Activated CD8-positive, alpha-beta T cell treated with anti-CD3 and anti-CD28 coated beads for 36 hours (primary cell): ENCODE measurements at regions not wholly inside any gene's neighbourhood (a gene's known extent, or its start where the extent isn't known, plus 50 kb on each side); places are given as distances from the start of the nearest gene placed in this dataset.
"Not testable (repeated sequence)": the region's sequence is repeated elsewhere in the genome, so short reads cannot be mapped to it uniquely, and the experiment has no call there.

Source experiments
- ATAC-seq: fragments of 200-7000 bp; cut with Tn5 transposase; one replicate; pipeline ENCODE4 v1.10.0; 2021; ENCODE audit warnings: mild to moderate bottlenecking, moderate library complexity
- CTCF ChIA-PET: fragments of 350-600 bp; sonication (Branson Sonifier 250); formaldehyde crosslinking; loops from one replicate; lab custom pipeline; 2021; ENCODE audit warnings: antibody characterized with exemption; lab: Charles Lee
- POLR2A ChIA-PET: fragments of 350-600 bp; sonication (Branson Sonifier 250); formaldehyde crosslinking; loops from one replicate; lab custom pipeline; 2021; ENCODE audit warnings: antibody characterized with exemption; lab: Charles Lee
- DNase-seq: peaks from one replicate; pipeline ENCODE4 v3.0.0-alpha.2; 2020
- H3K27ac Mint-ChIP-seq: one replicate; pipeline ENCODE4 v1.8.0; 2021; ENCODE audit warnings: mild to moderate bottlenecking, mixed read lengths
- H3K27me3 Mint-ChIP-seq: one replicate; pipeline ENCODE4 v1.8.0; 2021; ENCODE audit warnings: mixed read lengths
- H3K36me3 Mint-ChIP-seq: one replicate; pipeline ENCODE4 v1.8.0; 2021; ENCODE audit warnings: low read depth, mixed read lengths
- H3K4me1 Mint-ChIP-seq: one replicate; pipeline ENCODE4 v1.8.0; 2021; ENCODE audit warnings: low read depth, mixed read lengths
- H3K4me3 Mint-ChIP-seq: one replicate; pipeline ENCODE4 v1.8.0; 2021; ENCODE audit warnings: mild to moderate bottlenecking, moderate library complexity, mixed read lengths
- H3K9me3 Mint-ChIP-seq: one replicate; pipeline ENCODE4 v1.8.0; 2021; ENCODE audit warnings: mixed read lengths
- CTCF ChIP-seq: fragments of 200-600 bp; IDR thresholded peaks from one replicate; pipeline ENCODE4 v1.8.0; 2022; ENCODE audit warnings: antibody characterized with exemption, mild to moderate bottlenecking
- intact Hi-C: fragments of 100-400 bp; cut with micrococcal nuclease; formaldehyde crosslinking; loops from one replicate; pipeline ENCODE4 v1.10.0; 2022

DNA sequence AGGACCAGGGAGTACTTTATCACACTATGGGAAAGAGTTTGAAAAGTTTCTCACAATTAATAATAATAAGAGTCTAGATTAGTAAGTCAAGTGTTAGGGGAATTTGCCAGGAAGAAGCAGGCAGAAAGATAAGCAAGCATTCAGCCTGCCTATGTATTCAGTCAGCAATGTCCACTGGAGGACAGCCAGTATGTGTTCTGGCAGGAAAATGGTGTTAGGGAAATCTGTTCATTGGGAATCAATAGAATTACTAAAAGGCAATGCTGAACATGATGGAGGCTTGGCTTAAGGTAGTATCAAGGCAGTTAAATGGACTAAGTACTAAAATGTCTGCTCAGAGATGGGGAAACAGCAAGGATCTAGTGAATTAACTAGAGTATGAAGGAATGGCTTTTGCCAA lies 221.2 kb downstream of the PPP4R3C start:
- Mint-ChIP-seq H3K27ac (no peak overlapping the region), H3K36me3 (no peaks in the 10 kb centered on the region), H3K27me3 (no peaks in the 10 kb centered on the region), H3K4me3 (no peak overlapping the region), H3K9me3 (no peaks in the 10 kb centered on the region), H3K4me1 (no peaks in the 10 kb centered on the region)
- POLR2A ChIA-PET, result no interaction called here
- DNase-seq (no peak), ATAC-seq (no peak)
- intact Hi-C loops, result no loop called here
- TF ChIP-seq CTCF, result no peak
- CTCF ChIA-PET, result no interaction called here

GRCh38 chrX:27240042-27240441 lies 223.1 kb downstream of the PPP4R3C start:
- POLR2A ChIA-PET, H3K4me1 Mint-ChIP-seq, DNase-seq, ATAC-seq, H3K9me3 Mint-ChIP-seq, H3K27ac Mint-ChIP-seq, H3K4me3 Mint-ChIP-seq, CTCF ChIA-PET, H3K27me3 Mint-ChIP-seq, H3K36me3 Mint-ChIP-seq, intact Hi-C loops: not testable (repeated sequence)

DNA sequence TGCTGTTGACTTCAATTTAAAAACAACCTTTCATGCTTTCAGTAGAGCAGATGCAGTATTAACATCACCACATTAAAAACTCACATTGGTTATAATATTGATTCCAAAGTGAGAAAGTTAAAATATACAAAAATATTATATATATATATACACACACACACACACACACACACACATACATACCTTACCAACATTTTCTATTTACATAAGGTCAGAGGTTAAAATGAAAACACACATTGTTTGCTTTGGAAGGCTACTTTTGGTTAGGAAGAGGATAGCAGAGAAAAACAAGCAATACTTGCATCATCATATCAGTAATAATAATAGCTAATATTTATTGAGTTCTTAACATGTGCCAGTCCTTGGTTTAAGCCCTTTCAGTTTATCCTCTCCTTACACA lies 226.5 kb downstream of the PPP4R3C start:
- Mint-ChIP-seq H3K36me3 (no peaks in the 10 kb centered on the region), H3K27ac (no peak overlapping the region), H3K27me3 (no peaks in the 10 kb centered on the region), H3K9me3 (peaks cover 2% of the 10 kb centered on the region), H3K4me1 (no peaks in the 10 kb centered on the region), H3K4me3 (no peak overlapping the region)
- ATAC-seq (no peak), DNase-seq (no peak)
- intact Hi-C loops, result no loop called here
- ChIA-PET POLR2A (no interaction called here), CTCF (no interaction called here)
- no peak for TF ChIP-seq CTCF

- ATAC-seq, result no peak
- Mint-ChIP-seq H3K9me3 (peaks cover 2% of the 10 kb centered on the region), H3K4me1 (no peaks in the 10 kb centered on the region), H3K27ac (no peak overlapping the region), H3K36me3 (no peaks in the 10 kb centered on the region), H3K4me3 (no peak overlapping the region), H3K27me3 (no peaks in the 10 kb centered on the region)
- CTCF ChIA-PET, result no interaction called here
- no peak for TF ChIP-seq CTCF
- POLR2A ChIA-PET, result no interaction called here
- no peak for DNase-seq
- intact Hi-C loops, result no loop called here
Measured at GRCh38 chrX:27229721-27230120, 233.4 kb downstream of the PPP4R3C start.

DNA sequence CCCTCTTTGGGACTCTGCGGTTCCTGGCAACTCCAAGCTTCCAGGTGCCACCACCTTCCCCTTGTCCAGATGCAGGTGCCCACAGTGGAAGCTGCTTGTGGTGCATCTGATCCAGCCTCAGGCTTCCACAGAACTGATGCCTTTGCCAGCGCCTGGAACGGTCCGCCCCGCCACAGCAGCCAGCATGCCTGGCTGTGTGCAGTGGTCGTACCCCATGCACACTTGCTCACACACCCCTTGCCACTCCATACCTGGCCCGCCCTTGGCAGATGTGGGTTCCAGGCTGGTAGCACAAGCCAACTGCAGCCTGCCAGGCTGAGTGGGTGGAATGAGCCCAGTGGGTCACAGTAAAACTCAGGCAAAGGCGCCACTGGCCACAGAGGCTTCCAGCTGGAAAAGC lies 240.5 kb downstream of the PPP4R3C start:
- intact Hi-C loops, result no loop called here
- no peak for DNase-seq
- CTCF ChIA-PET, result no interaction called here
- H3K27ac Mint-ChIP-seq, result no peak overlapping the region
- H3K4me1 Mint-ChIP-seq, result no peaks in the 10 kb centered on the region
- H3K9me3 Mint-ChIP-seq, result no peaks in the 10 kb centered on the region
- no peaks in the 10 kb centered on the region for H3K27me3 Mint-ChIP-seq
- H3K4me3 Mint-ChIP-seq, result no peak overlapping the region
- no peak for TF ChIP-seq CTCF
- H3K36me3 Mint-ChIP-seq, result no peaks in the 10 kb centered on the region
- no peak for ATAC-seq
- POLR2A ChIA-PET, result no interaction called here

GRCh38 chrX:27186671-27187070 lies 276.5 kb downstream of the PPP4R3C start:
- Mint-ChIP-seq H3K27me3 (no peaks in the 10 kb centered on the region), H3K4me3 (no peak overlapping the region), H3K27ac (no peak overlapping the region), H3K4me1 (no peaks in the 10 kb centered on the region), H3K36me3 (no peaks in the 10 kb centered on the region), H3K9me3 (no peaks in the 10 kb centered on the region)
- TF ChIP-seq CTCF, result peak; percentile 38
- no peak for ATAC-seq
- ChIA-PET CTCF (interaction anchor here (0.6 to 1.3 kb wide), 8 partner anchors 9 to 535 kb away, joined by 3 to 5 read pairs (median 3); no protein-coding TSS in a partner anchor), POLR2A (no interaction called here)
- peak; percentile 24 for DNase-seq
- intact Hi-C loops, result loop anchor here (10.0 kb wide), 1 partner anchor 402 kb away; no protein-coding TSS in a partner anchor
